PC-9 (cell line): ENCODE measurements at regions not wholly inside any gene's neighbourhood (a gene's known extent, or its start where the extent isn't known, plus 50 kb on each side); places are given as distances from the start of the nearest gene placed in this dataset.

Experiments
- BruUV-seq: library from RNA; stranded (reverse); fragments of 400-500 nt; replicated peaks from 2 replicates; lab custom pipeline; 2021; lab: Mats Ljungman, UMichigan
- CTCF ChIA-PET: fragments of 300-600 bp; sonication (Branson Sonifier 250); formaldehyde crosslinking; loops from one replicate; lab custom pipeline; 2022; ENCODE audit warnings: antibody characterized with exemption; lab: Charles Lee
- POLR2A ChIA-PET: fragments of 300-600 bp; sonication (Branson Sonifier 250); formaldehyde crosslinking; loops from one replicate; lab custom pipeline; 2022; ENCODE audit warnings: antibody characterized with exemption; ENCODE audit not compliant: unreplicated experiment; lab: Charles Lee
- DNase-seq, 2 experiments: peaks; one replicate each; pipeline versions ENCODE4 v3.0.0 to v3.0.0-alpha.2; 2015 to 2022; ENCODE audit warnings: mixed read lengths in 1 of 2
- H2AFZ ChIP-seq: fragments of 200-600 bp; sonication (generic); 2 replicates; pipeline ENCODE4 v1.8.1; 2017; ENCODE audit warnings: antibody characterized with exemption
- H3F3A ChIP-seq: fragments of 200-600 bp; sonication (generic); 2 replicates; pipeline ENCODE4 v1.8.1; 2017; ENCODE audit warnings: antibody characterized with exemption, mild to moderate bottlenecking, low read depth; ENCODE audit not compliant: insufficient read depth
- H3K27ac ChIP-seq: fragments of 200-600 bp; sonication (generic); 2 replicates; pipeline ENCODE4 v1.6.1; 2016; ENCODE audit warnings: mixed run types
- H3K27me3 ChIP-seq: fragments of 200-600 bp; sonication (generic); 2 replicates; pipeline ENCODE4 v1.6.1; 2016; ENCODE audit warnings: low read depth, mixed run types; ENCODE audit not compliant: insufficient read depth
- H3K36me3 ChIP-seq: fragments of 200-600 bp; sonication (generic); 2 replicates; pipeline ENCODE4 v1.6.1; 2016; ENCODE audit warnings: low read depth, mixed run types
- H3K4me1 ChIP-seq: fragments of 200-600 bp; sonication (generic); replicated peaks from 2 replicates; pipeline ENCODE4 v1.6.1; 2016; ENCODE audit warnings: mixed run types; ENCODE audit not compliant: insufficient read depth
- H3K4me2 ChIP-seq: fragments of 200-600 bp; sonication (generic); 2 replicates; pipeline ENCODE4 v1.6.1; 2017; ENCODE audit warnings: mixed run types
- H3K4me3 ChIP-seq: fragments of 200-600 bp; sonication (generic); 2 replicates; pipeline ENCODE4 v1.6.1; 2016; ENCODE audit warnings: mixed run types
- H3K79me2 ChIP-seq: fragments of 200-600 bp; sonication (generic); 2 replicates; pipeline ENCODE4 v1.6.1; 2017; ENCODE audit warnings: low read depth, mixed run types
- H3K9me2 ChIP-seq: fragments of 200-600 bp; sonication (generic); 2 replicates; pipeline ENCODE4 v1.8.1; 2017; ENCODE audit warnings: mild to moderate bottlenecking; ENCODE audit not compliant: insufficient read depth
- H3K9me3 ChIP-seq: fragments of 200-600 bp; sonication (generic); 2 replicates; pipeline ENCODE4 v1.8.1; 2016; ENCODE audit warnings: low read depth; ENCODE audit not compliant: insufficient read depth
- H4K20me1 ChIP-seq: fragments of 200-600 bp; sonication (generic); 2 replicates; pipeline ENCODE4 v1.8.1; 2017; ENCODE audit not compliant: insufficient read depth
- EZH2 ChIP-seq: fragments of 200-600 bp; sonication (generic); IDR thresholded peaks from 2 replicates; pipeline ENCODE4 v1.8.0; 2017; ENCODE audit warnings: antibody characterized with exemption, low read depth
- intact Hi-C: fragments of 100-400 bp; cut with micrococcal nuclease; formaldehyde crosslinking; loops from one replicate; pipeline ENCODE4 v1.10.0; 2022; ENCODE audit not compliant: unreplicated experiment
- TF ChIP-seq, protein P1 (sequence below): fragments of 200-600 bp; sonication (generic); conservative IDR thresholded peaks from 2 replicates; pipeline ENCODE4 v1.6.1; 2017; ENCODE audit warnings: mixed run types, antibody characterized with exemption, mild to moderate bottlenecking, moderate library complexity

DNA sequence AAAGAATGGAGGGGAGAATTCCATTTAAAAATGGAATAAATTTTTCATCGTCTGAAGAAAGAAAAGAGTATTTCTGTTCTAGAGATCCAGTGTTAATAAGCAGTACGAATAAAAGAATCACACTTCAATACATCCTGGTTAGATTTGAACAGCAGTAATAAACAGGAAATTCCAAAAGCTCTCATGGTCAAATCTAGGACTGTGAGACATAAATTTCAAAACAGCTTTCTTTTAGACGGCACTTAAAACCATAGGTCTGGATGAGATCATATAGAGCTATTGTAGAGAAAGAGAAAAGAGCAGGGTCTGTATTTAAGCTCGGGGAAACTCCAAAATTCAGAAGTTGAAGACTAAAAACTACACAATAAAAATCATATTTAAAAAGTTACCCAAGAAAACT is 1006.9 kb upstream of the CTNND2 start:
- ChIA-PET POLR2A (no interaction called here), CTCF (no interaction called here)
- no peaks in the 10 kb centered on the region for H3F3A ChIP-seq
- no peaks in the 10 kb centered on the region for H3K9me3 ChIP-seq
- no peaks in the 10 kb centered on the region for H3K36me3 ChIP-seq
- H4K20me1 ChIP-seq, result no peaks in the 10 kb centered on the region
- DNase-seq, result no peak
- no peaks in the 10 kb centered on the region for H3K4me1 ChIP-seq
- no peak overlapping the region for H2AFZ ChIP-seq
- H3K27me3 ChIP-seq, result no peaks in the 10 kb centered on the region
- no peaks in the 10 kb centered on the region for H3K9me2 ChIP-seq
- H3K27ac ChIP-seq, result no peak overlapping the region
- H3K79me2 ChIP-seq, result no peaks in the 10 kb centered on the region
- intact Hi-C loops, result no loop called here
- TF ChIP-seq, protein P1, sequence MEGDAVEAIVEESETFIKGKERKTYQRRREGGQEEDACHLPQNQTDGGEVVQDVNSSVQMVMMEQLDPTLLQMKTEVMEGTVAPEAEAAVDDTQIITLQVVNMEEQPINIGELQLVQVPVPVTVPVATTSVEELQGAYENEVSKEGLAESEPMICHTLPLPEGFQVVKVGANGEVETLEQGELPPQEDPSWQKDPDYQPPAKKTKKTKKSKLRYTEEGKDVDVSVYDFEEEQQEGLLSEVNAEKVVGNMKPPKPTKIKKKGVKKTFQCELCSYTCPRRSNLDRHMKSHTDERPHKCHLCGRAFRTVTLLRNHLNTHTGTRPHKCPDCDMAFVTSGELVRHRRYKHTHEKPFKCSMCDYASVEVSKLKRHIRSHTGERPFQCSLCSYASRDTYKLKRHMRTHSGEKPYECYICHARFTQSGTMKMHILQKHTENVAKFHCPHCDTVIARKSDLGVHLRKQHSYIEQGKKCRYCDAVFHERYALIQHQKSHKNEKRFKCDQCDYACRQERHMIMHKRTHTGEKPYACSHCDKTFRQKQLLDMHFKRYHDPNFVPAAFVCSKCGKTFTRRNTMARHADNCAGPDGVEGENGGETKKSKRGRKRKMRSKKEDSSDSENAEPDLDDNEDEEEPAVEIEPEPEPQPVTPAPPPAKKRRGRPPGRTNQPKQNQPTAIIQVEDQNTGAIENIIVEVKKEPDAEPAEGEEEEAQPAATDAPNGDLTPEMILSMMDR, result no peak
- BruUV-seq, result no TSS peak
- no peak overlapping the region for H3K4me3 ChIP-seq
- no peak overlapping the region for H3K4me2 ChIP-seq

DNA sequence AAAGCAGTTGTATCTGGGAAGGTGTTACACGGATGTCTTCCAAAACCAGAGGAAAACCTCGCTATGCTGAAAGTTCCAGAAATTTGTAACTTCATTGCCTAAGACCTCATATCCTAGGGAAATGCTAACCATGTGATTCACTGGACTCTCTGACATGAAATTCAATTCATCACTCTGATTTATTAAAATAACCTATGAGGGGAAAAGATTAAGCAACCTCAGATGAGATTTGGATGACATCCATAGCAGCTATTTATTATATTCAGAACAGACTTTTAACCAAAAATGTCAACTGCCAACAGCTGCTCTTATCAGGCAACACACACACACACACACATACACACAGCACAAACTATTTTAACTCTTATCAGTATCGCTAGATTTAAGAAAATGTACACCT is 1006.4 kb upstream of the CTNND2 start:
- Histone ChIP-seq H3K4me2 (no peak overlapping the region), H3K27ac (no peak overlapping the region), H3K4me1 (no peaks in the 10 kb centered on the region), H2AFZ (no peak overlapping the region), H3K79me2 (no peaks in the 10 kb centered on the region), H3K4me3 (no peak overlapping the region), H4K20me1 (no peaks in the 10 kb centered on the region), H3F3A (no peaks in the 10 kb centered on the region), H3K9me3 (no peaks in the 10 kb centered on the region), H3K27me3 (no peaks in the 10 kb centered on the region), H3K9me2 (no peaks in the 10 kb centered on the region), H3K36me3 (no peaks in the 10 kb centered on the region)
- TF ChIP-seq, protein P1, result no peak
- no peak for TF ChIP-seq EZH2
- intact Hi-C loops, result no loop called here
- ChIA-PET POLR2A (no interaction called here), CTCF (no interaction called here)
- DNase-seq, result no peak
- no TSS peak for BruUV-seq

DNA sequence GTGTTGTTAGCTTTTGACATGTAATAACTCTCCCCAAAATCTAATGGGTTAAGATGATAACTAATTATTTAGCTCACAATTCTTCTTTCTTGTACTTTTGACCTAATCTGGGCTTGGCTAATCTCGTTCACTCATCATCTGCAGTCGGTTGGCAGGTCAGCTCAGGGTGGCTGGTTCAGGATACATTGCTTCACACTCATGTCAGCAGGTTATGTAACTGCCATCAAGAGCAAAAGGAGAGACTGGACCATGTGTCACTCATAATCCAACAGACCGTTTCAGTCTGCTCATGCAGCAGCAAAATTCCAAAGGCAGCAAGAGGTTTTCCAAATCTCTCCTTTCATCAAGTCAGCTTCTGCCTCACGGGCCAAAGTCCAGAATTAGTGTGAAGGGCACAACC is 998.4 kb upstream of the CTNND2 start:
- H3K27ac ChIP-seq, result no peak overlapping the region

More for the DNA sequence above, 998.4 kb upstream of the CTNND2 start:
- ChIA-PET CTCF (no interaction called here), POLR2A (no interaction called here)
- Histone ChIP-seq H2AFZ (no peak overlapping the region), H3K9me2 (no peaks in the 10 kb centered on the region), H3K4me2 (no peak overlapping the region), H3K36me3 (no peaks in the 10 kb centered on the region), H3K9me3 (no peaks in the 10 kb centered on the region), H3K4me3 (no peak overlapping the region), H3K79me2 (no peaks in the 10 kb centered on the region), H3K4me1 (peaks cover 20% of the 10 kb centered on the region; the same call in 1 of the 2 replicates), H3K27me3 (no peaks in the 10 kb centered on the region), H4K20me1 (no peaks in the 10 kb centered on the region), H3F3A (no peaks in the 10 kb centered on the region)
- TF ChIP-seq, protein P1, result no peak
- intact Hi-C loops, result no loop called here
- BruUV-seq, result no TSS peak
- DNase-seq, result no peak
